CD4-positive, alpha-beta T cell treated with Interleukin-15 for 1 hour (primary cell): ENCODE measurements at regions not wholly inside any gene's neighbourhood (a gene's known extent, or its start where the extent isn't known, plus 50 kb on each side); places are given as distances from the start of the nearest gene placed in this dataset.

Experiments
- DNase-seq: peaks from one replicate; pipeline ENCODE4 v3.0.0-alpha.2; 2020

GRCh38 chr13:40152145-40152544 lies 496.7 kb downstream of the COG6 start:
- no peak for DNase-seq

- DNase-seq: no peak
Observed at GRCh38 chr13:40152922-40153321, 497.5 kb downstream of the COG6 start.

- no peak for DNase-seq
Observed at GRCh38 chr13:40153516-40153915, 498.1 kb downstream of the COG6 start.

GRCh38 chr13:40155201-40155600 lies 499.7 kb downstream of the COG6 start:
- no peak for DNase-seq

GRCh38 chr13:40158218-40158617 lies 502.8 kb downstream of the COG6 start:
- no peak for DNase-seq

- DNase-seq: no peak
Observed at GRCh38 chr13:40158757-40159156, 503.3 kb downstream of the COG6 start.

GRCh38 chr13:40159736-40160135 lies 504.3 kb downstream of the COG6 start:
- DNase-seq: no peak

- DNase-seq: no peak
Observed at GRCh38 chr13:40160618-40161350, 505.3 kb downstream of the COG6 start.

- DNase-seq: no peak
Observed at GRCh38 chr13:40161351-40161810, 505.1 kb downstream of the FOXO1 start.

GRCh38 chr13:40161931-40162330 lies 504.5 kb downstream of the FOXO1 start:
- no peak for DNase-seq

- no peak for DNase-seq
Observed at GRCh38 chr13:40163066-40164000, 503.1 kb downstream of the FOXO1 start.

- no peak for DNase-seq
Observed at GRCh38 chr13:40164133-40164532, 502.3 kb downstream of the FOXO1 start.

GRCh38 chr13:40165316-40165932 lies 501.0 kb downstream of the FOXO1 start:
- DNase-seq: no peak

GRCh38 chr13:40167327-40167726 lies 499.1 kb downstream of the FOXO1 start:
- DNase-seq: no peak

- no peak for DNase-seq
Observed at GRCh38 chr13:40168425-40169166, 497.8 kb downstream of the FOXO1 start.

- DNase-seq: no peak
Observed at GRCh38 chr13:40169476-40169875, 497.0 kb downstream of the FOXO1 start.

- DNase-seq: no peak
Observed at GRCh38 chr13:40170091-40170490, 496.4 kb downstream of the FOXO1 start.

- no peak for DNase-seq
Observed at GRCh38 chr13:40170982-40171381, 495.5 kb downstream of the FOXO1 start.

- no peak for DNase-seq
Observed at GRCh38 chr13:40171566-40171965, 494.9 kb downstream of the FOXO1 start.

GRCh38 chr13:40172149-40172591 lies 494.3 kb downstream of the FOXO1 start:
- no peak for DNase-seq

GRCh38 chr13:40172878-40173277 lies 493.6 kb downstream of the FOXO1 start:
- no peak for DNase-seq

GRCh38 chr13:40175639-40176038 lies 490.8 kb downstream of the FOXO1 start:
- no peak for DNase-seq

GRCh38 chr13:40176242-40176641 lies 490.2 kb downstream of the FOXO1 start:
- no peak for DNase-seq
